HCT116 (cell line): ENCODE measurements at regions not wholly inside any gene's neighbourhood (a gene's known extent, or its start where the extent isn't known, plus 50 kb on each side); places are given as distances from the start of the nearest gene placed in this dataset.
A peak's percentile ranks its signal among the peaks of the same experiment; 100 is the strongest.

Experiments used
- ATAC-seq: fragments of 200-7000 bp; cut with Tn5 transposase; 2 replicates; pipeline ENCODE4 v1.9.1; 2020; ENCODE audit warnings: mild to moderate bottlenecking, moderate library complexity
- BruUV-seq: library from RNA; stranded (reverse); fragments of 400-500 nt; replicated peaks from 2 replicates; lab custom pipeline; 2021; lab: Mats Ljungman, UMichigan
- CTCF ChIA-PET: fragments of 300-600 bp; sonication (Branson Sonifier 250); formaldehyde crosslinking; loops from one replicate; lab custom pipeline; 2021; ENCODE audit warnings: antibody characterized with exemption; lab: Charles Lee
- POLR2A ChIA-PET: fragments of 300-600, 350-600 bp; sonication (Branson Sonifier 250); formaldehyde crosslinking; loops from one replicate; lab custom pipeline; 2021; ENCODE audit warnings: antibody characterized with exemption; lab: Charles Lee
- RAD21 ChIA-PET, 2 experiments: fragments of 300-600 bp; sonication (Branson Sonifier 250); formaldehyde crosslinking; loops; one replicate each; lab custom pipeline; 2023; ENCODE audit warnings: low total read pairs in 2 of 2; ENCODE audit not compliant: uncharacterized antibody in 2 of 2, unreplicated experiment in 2 of 2, low non-redundant PET in 1 of 2; lab: Charles Lee
- DNase-seq: peaks from one replicate; pipeline ENCODE4 v3.0.0-alpha.2; 2010; ENCODE audit warnings: low read depth, low spot score
- H2AFZ ChIP-seq: fragments of 200-600 bp; shearing (Covaris generic), sonication (generic); 2 replicates; pipeline ENCODE4 v1.6.1; 2017; ENCODE audit warnings: low read depth, mixed run types, mixed read lengths, antibody characterized with exemption, low read length; ENCODE audit not compliant: poor library complexity, severe bottlenecking
- H3K27ac ChIP-seq: 2 replicates; pipeline ENCODE4 v1.5.1; 2012; ENCODE audit warnings: low read depth, low read length
- H3K27me3 ChIP-seq: fragments of 200-600 bp; sonication (generic); 2 replicates; pipeline ENCODE4 v1.6.1; 2016; ENCODE audit warnings: mixed run types, low read length, mixed read lengths; ENCODE audit not compliant: insufficient read depth
- H3K36me3 ChIP-seq, 2 experiments: fragments of 200-500 bp in 1 of 2; fragments of 200-600 bp in 1 of 2; sonication (Bioruptor generic) in 1 of 2; sonication (generic) in 1 of 2; 2 replicates each; pipeline versions ENCODE4 v1.5.1 to v1.6.1; 2014 to 2016; ENCODE audit warnings: low read length in 2 of 2, inconsistent platforms in 1 of 2, mixed read lengths in 1 of 2, mixed run types in 1 of 2; ENCODE audit not compliant: insufficient read depth in 2 of 2, control insufficient read depth in 1 of 2
- H3K4me1 ChIP-seq, 2 experiments: fragments of 200-600 bp in 1 of 2; sonication (generic) in 1 of 2; 2 replicates each; pipeline versions ENCODE4 v1.5.1 to v1.6.1; 2012 to 2017; ENCODE audit warnings: low read length in 2 of 2, inconsistent platforms in 1 of 2, mild to moderate bottlenecking in 1 of 2, mixed read lengths in 1 of 2, mixed run types in 1 of 2, moderate library complexity in 1 of 2; ENCODE audit not compliant: insufficient read depth in 2 of 2, control insufficient read depth in 1 of 2
- H3K4me2 ChIP-seq: fragments of 200-600 bp; sonication (generic); 2 replicates; pipeline ENCODE4 v1.6.1; 2017; ENCODE audit warnings: mixed run types, low read length, mixed read lengths
- H3K4me3 ChIP-seq, 2 experiments: fragments of 200-600 bp in 1 of 2; sonication (generic) in 1 of 2; replicated peaks in 1 of 2; 2 replicates each; pipeline ENCODE4 v1.5.1; 2011 to 2016; ENCODE audit warnings: low read length in 2 of 2, control low read depth in 1 of 2, low read depth in 1 of 2, mild to moderate bottlenecking in 1 of 2, mixed read lengths in 1 of 2, mixed run types in 1 of 2
- H3K79me2 ChIP-seq: fragments of 200-600 bp; sonication (generic); 2 replicates; pipeline ENCODE4 v1.6.1; 2017; ENCODE audit warnings: mild to moderate bottlenecking, mixed run types, low read length, moderate library complexity, mixed read lengths; ENCODE audit not compliant: insufficient read depth
- H3K9ac ChIP-seq: fragments of 200-600 bp; sonication (generic); 2 replicates; pipeline ENCODE4 v1.6.1; 2016; ENCODE audit warnings: low read length, mixed read lengths
- H3K9me2 ChIP-seq: fragments of 200-600 bp; sonication (generic), shearing (Covaris generic); 2 replicates; pipeline ENCODE4 v1.6.1; 2017; ENCODE audit warnings: mixed run types, mild to moderate bottlenecking, moderate library complexity; ENCODE audit not compliant: insufficient read depth
- H3K9me3 ChIP-seq, 2 experiments: fragments of 200-500 bp in 1 of 2; fragments of 200-600 bp in 1 of 2; sonication (Bioruptor generic) in 1 of 2; sonication (generic) in 1 of 2; 2 replicates each; pipeline ENCODE4 v1.6.1; 2014 to 2017; ENCODE audit warnings: low read length in 2 of 2, mixed read lengths in 2 of 2, inconsistent platforms in 1 of 2, low read depth in 1 of 2, mild to moderate bottlenecking in 1 of 2, mixed run types in 1 of 2, moderate library complexity in 1 of 2; ENCODE audit not compliant: control insufficient read depth in 1 of 2, insufficient read depth in 1 of 2
- H4K20me1 ChIP-seq: fragments of 200-600 bp; sonication (generic), shearing (Covaris generic); 2 replicates; pipeline ENCODE4 v1.6.1; 2017; ENCODE audit warnings: mixed run types, mild to moderate bottlenecking, moderate library complexity; ENCODE audit not compliant: insufficient read depth
- CBX3 ChIP-seq: IDR thresholded peaks from 2 replicates; pipeline ENCODE4 v1.6.1; 2012; ENCODE audit warnings: low read depth
- CEBPB ChIP-seq: IDR thresholded peaks from 2 replicates; pipeline ENCODE4 v1.6.1; 2012; ENCODE audit warnings: low read depth
- CTCF ChIP-seq, 3 experiments: fragments of 200-600 bp in 1 of 3; sonication (generic) in 1 of 3; IDR thresholded peaks in 2 of 3; conservative IDR thresholded peaks in 1 of 3; 2 replicates each; pipeline ENCODE4 v1.5.1; 2012 to 2017; ENCODE audit warnings: low read depth in 2 of 3, low read length in 2 of 3, antibody characterized with exemption in 1 of 3, borderline replicate concordance in 1 of 3, control low read depth in 1 of 3, mild to moderate bottlenecking in 1 of 3, mixed read lengths in 1 of 3, mixed run types in 1 of 3, moderate library complexity in 1 of 3; ENCODE audit not compliant: insufficient read depth in 1 of 3
- EZH2 ChIP-seq: fragments of 200-600 bp; sonication (generic); IDR thresholded peaks from 2 replicates; pipeline ENCODE4 v1.6.1; 2017; ENCODE audit warnings: antibody characterized with exemption, mixed run types
- FOSL1 ChIP-seq: IDR thresholded peaks from 2 replicates; pipeline ENCODE4 v1.6.1; 2012; ENCODE audit warnings: low read depth
- JUND ChIP-seq: IDR thresholded peaks from 2 replicates; pipeline ENCODE4 v1.6.1; 2012
- POLR2AphosphoS5 ChIP-seq: IDR thresholded peaks from 2 replicates; pipeline ENCODE4 v1.6.1; 2011; ENCODE audit warnings: mild to moderate bottlenecking, low read depth, low read length, moderate library complexity
- RAD21 ChIP-seq: IDR thresholded peaks from 2 replicates; pipeline ENCODE4 v1.6.1; 2012; ENCODE audit warnings: low read depth, mild to moderate bottlenecking
- REST ChIP-seq: IDR thresholded peaks from 2 replicates; pipeline ENCODE4 v1.6.1; 2012; ENCODE audit warnings: low read depth
- SP1 ChIP-seq: IDR thresholded peaks from 2 replicates; pipeline ENCODE4 v1.6.1; 2012; ENCODE audit warnings: low read depth
- SRF ChIP-seq: IDR thresholded peaks from 2 replicates; pipeline ENCODE4 v1.6.1; 2012; ENCODE audit warnings: low read depth
- ZFX ChIP-seq: fragments of 450-650 bp; IDR thresholded peaks from 2 replicates; pipeline ENCODE4 v1.6.1; 2017
- ZNF274 ChIP-seq: fragments of 200-500 bp; sonication (Bioruptor generic); IDR thresholded peaks from 2 replicates; pipeline ENCODE4 v1.6.1; 2014; ENCODE audit warnings: mild to moderate bottlenecking, low read depth, low read length, inconsistent platforms
- intact Hi-C: fragments of 100-400 bp; cut with micrococcal nuclease; formaldehyde crosslinking; loops from 2 replicates; pipeline ENCODE4 v1.10.0; 2022
- TF ChIP-seq, protein P1 (sequence below): IDR thresholded peaks from 2 replicates; pipeline ENCODE4 v1.6.1; 2012

DNA sequence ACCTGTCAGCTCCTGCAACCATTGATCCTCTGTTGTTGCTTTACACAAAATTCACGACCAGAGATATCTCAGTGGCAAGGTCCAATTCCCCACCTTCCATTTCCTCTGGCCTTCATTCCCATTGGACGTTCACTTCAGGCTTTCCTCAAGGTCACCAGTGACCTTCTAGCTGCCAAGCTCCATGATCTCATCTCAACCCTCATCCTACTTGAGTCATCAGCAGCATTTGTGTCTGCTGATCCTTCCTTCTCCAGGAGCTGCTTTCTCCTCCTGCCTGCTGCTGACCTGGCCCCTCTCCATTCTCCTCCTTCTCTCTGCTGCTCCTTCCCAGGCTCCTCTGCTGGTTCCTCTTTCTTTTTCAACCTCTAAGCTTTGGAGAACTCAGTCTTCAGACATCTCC lies 66.2 kb upstream of the C10orf90 start:
- ChIA-PET CTCF (interaction anchor here (1.0 kb wide), 1 partner anchor 12 kb away, joined by 6 read pairs; no protein-coding TSS in a partner anchor), RAD21 (no interaction called here)

GRCh38 chr10:126738001-126738400 lies 67.5 kb upstream of the C10orf90 start:
- BruUV-seq, result no TSS peak
- Histone ChIP-seq H4K20me1 (no peaks in the 10 kb centered on the region), H3K9me3 (no peaks in the 10 kb centered on the region), H3K4me2 (no peak overlapping the region), H3K9me2 (no peaks in the 10 kb centered on the region), H3K4me3 (no peak overlapping the region), H3K4me1 (no peaks in the 10 kb centered on the region), H3K27me3 (peaks cover 64% of the 10 kb centered on the region), H2AFZ (no peak overlapping the region), H3K36me3 (no peaks in the 10 kb centered on the region), H3K9ac (no peak overlapping the region), H3K27ac (no peak overlapping the region), H3K79me2 (no peaks in the 10 kb centered on the region)
- RAD21 ChIA-PET, result no interaction called here
- CTCF ChIA-PET, result no interaction called here
- no peak for DNase-seq
- POLR2A ChIA-PET, result no interaction called here
- no peak for TF ChIP-seq FOSL1
- TF ChIP-seq, protein P1, sequence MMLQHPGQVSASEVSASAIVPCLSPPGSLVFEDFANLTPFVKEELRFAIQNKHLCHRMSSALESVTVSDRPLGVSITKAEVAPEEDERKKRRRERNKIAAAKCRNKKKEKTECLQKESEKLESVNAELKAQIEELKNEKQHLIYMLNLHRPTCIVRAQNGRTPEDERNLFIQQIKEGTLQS, result no peak
- TF ChIP-seq CEBPB, result no peak
- TF ChIP-seq SRF, result no peak
- no peak for TF ChIP-seq REST
- no peak for TF ChIP-seq EZH2
- no peak for TF ChIP-seq JUND
- TF ChIP-seq SP1, result no peak
- no peak for TF ChIP-seq RAD21
- no peak for ATAC-seq
- intact Hi-C loops, result no loop called here

More for the DNA sequence above, 66.2 kb upstream of the C10orf90 start:
- no peaks in the 10 kb centered on the region for H3K4me1 ChIP-seq
- H3K79me2 ChIP-seq, result no peaks in the 10 kb centered on the region
- intact Hi-C loops, result no loop called here
- no peaks in the 10 kb centered on the region for H3K9me3 ChIP-seq
- no peaks in the 10 kb centered on the region for H3K36me3 ChIP-seq
- POLR2A ChIA-PET, result no interaction called here
- H3K9me2 ChIP-seq, result no peaks in the 10 kb centered on the region
- H3K27ac ChIP-seq, result no peak overlapping the region
- no peak for TF ChIP-seq RAD21
- no peak for TF ChIP-seq CTCF (IDR thresholded peaks at IDR 0.05 in 2 of 3, conservative IDR thresholded peaks at IDR 0.05 in 1 of 3; ENCODE audit: borderline replicate concordance in 1 of 3, insufficient read depth in 1 of 3, low read depth in 2 of 3, low read length in 2 of 3)
- TF ChIP-seq POLR2AphosphoS5, result no peak
- TF ChIP-seq CBX3, result no peak
- TF ChIP-seq ZFX, result peak; percentile 13; the same call in 1 of the 2 replicates
- no peak for TF ChIP-seq ZNF274
- no peak for TF ChIP-seq CEBPB
- peaks cover 63% of the 10 kb centered on the region for H3K27me3 ChIP-seq
- H3K4me3 ChIP-seq, result no peak overlapping the region
- H3K9ac ChIP-seq, result no peak overlapping the region
- H3K4me2 ChIP-seq, result no peak overlapping the region
- no peak overlapping the region for H2AFZ ChIP-seq
- no peaks in the 10 kb centered on the region for H4K20me1 ChIP-seq
- BruUV-seq, result no TSS peak
- ATAC-seq (no peak), DNase-seq (no peak)
